Fibroblast of pulmonary artery (primary cell): ENCODE measurements at regions not wholly inside any gene's neighbourhood (a gene's known extent, or its start where the extent isn't known, plus 50 kb on each side); places are given as distances from the start of the nearest gene placed in this dataset.

Experiments used
- DNase-seq: peaks from one replicate; pipeline ENCODE4 v3.0.0-alpha.2; 2010; ENCODE audit warnings: low read depth
- H3K4me3 ChIP-seq: replicated peaks from 2 replicates; pipeline ENCODE4 v1.5.1; 2011; ENCODE audit warnings: low read depth, mild to moderate bottlenecking, control low read depth, low read length, moderate library complexity
- CTCF ChIP-seq: IDR thresholded peaks from 2 replicates; pipeline ENCODE4 v1.5.1; 2011; ENCODE audit warnings: mild to moderate bottlenecking, control low read depth, low read length, inconsistent platforms; ENCODE audit errors: missing control alignments

- DNase-seq = no peak
- H3K4me3 ChIP-seq = no peak overlapping the region
- no peak for TF ChIP-seq CTCF
Measured at GRCh38 chr4:18390655-18391353, 369.2 kb upstream of the LCORL start.

- no peak for DNase-seq
- no peak overlapping the region for H3K4me3 ChIP-seq
- no peak for TF ChIP-seq CTCF
Measured at GRCh38 chr4:18389115-18389514, 367.6 kb upstream of the LCORL start.

- no peak for TF ChIP-seq CTCF
- DNase-seq = no peak
- H3K4me3 ChIP-seq = no peak overlapping the region
Measured at GRCh38 chr4:18388039-18388438, 366.5 kb upstream of the LCORL start.

GRCh38 chr4:18381186-18381585 lies 359.6 kb upstream of the LCORL start:
- no peak for TF ChIP-seq CTCF
- no peak for DNase-seq
- H3K4me3 ChIP-seq = no peak overlapping the region

GRCh38 chr4:18369561-18369960 lies 348.0 kb upstream of the LCORL start:
- no peak overlapping the region for H3K4me3 ChIP-seq
- no peak for DNase-seq
- TF ChIP-seq CTCF = no peak

GRCh38 chr4:18366892-18367291 lies 345.3 kb upstream of the LCORL start:
- DNase-seq = peak; percentile 55
- TF ChIP-seq CTCF = peak; percentile 58
- H3K4me3 ChIP-seq = no peak overlapping the region

GRCh38 chr4:18366136-18366535 lies 344.6 kb upstream of the LCORL start:
- DNase-seq = no peak
- no peak overlapping the region for H3K4me3 ChIP-seq
- no peak for TF ChIP-seq CTCF
